ENCODE measurements at regions not wholly inside any gene's neighbourhood (a gene's known extent, or its start where the extent isn't known, plus 50 kb on each side); places are given as distances from the start of the nearest gene placed in this dataset.

GRCh38 chr17:30586818-30587595 lies 109.8 kb downstream of the GOSR1 start:
- TF ChIP-seq POLR2AphosphoS5 (IDR thresholded peaks at IDR 0.05) (no peak), POLR2A (IDR thresholded peaks at IDR 0.05) (no peak)
